GM12801 (cell line): ENCODE measurements at regions not wholly inside any gene's neighbourhood (a gene's known extent, or its start where the extent isn't known, plus 50 kb on each side); places are given as distances from the start of the nearest gene placed in this dataset.

Experiments
- TF ChIP-seq, protein P1 (sequence below): IDR thresholded peaks from one replicate; pipeline ENCODE4 v1.5.1; 2011; ENCODE audit warnings: control low read depth; ENCODE audit not compliant: insufficient read length; ENCODE audit errors: extremely low read depth

DNA sequence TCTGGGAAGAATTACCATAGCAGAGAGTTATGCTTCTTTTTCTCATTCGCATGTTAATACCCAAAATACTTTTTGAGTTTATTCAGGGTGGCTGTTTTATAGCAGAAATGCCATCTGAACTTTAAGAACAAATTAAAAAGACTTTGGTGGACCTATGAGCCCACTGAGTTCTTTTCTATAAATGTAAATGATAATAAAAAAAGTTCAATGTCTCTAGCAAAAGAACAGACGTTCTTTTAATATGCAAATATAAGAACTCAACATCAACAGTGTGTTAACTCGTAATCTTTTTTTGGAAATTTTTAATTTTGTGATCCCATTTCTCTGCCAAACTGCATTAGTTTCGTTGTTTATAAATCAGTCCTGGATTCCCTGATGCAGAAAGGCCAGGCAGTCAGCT, 1283.0 kb upstream of the NUDT12 start:
- TF ChIP-seq, protein P1, sequence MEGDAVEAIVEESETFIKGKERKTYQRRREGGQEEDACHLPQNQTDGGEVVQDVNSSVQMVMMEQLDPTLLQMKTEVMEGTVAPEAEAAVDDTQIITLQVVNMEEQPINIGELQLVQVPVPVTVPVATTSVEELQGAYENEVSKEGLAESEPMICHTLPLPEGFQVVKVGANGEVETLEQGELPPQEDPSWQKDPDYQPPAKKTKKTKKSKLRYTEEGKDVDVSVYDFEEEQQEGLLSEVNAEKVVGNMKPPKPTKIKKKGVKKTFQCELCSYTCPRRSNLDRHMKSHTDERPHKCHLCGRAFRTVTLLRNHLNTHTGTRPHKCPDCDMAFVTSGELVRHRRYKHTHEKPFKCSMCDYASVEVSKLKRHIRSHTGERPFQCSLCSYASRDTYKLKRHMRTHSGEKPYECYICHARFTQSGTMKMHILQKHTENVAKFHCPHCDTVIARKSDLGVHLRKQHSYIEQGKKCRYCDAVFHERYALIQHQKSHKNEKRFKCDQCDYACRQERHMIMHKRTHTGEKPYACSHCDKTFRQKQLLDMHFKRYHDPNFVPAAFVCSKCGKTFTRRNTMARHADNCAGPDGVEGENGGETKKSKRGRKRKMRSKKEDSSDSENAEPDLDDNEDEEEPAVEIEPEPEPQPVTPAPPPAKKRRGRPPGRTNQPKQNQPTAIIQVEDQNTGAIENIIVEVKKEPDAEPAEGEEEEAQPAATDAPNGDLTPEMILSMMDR = no peak

DNA sequence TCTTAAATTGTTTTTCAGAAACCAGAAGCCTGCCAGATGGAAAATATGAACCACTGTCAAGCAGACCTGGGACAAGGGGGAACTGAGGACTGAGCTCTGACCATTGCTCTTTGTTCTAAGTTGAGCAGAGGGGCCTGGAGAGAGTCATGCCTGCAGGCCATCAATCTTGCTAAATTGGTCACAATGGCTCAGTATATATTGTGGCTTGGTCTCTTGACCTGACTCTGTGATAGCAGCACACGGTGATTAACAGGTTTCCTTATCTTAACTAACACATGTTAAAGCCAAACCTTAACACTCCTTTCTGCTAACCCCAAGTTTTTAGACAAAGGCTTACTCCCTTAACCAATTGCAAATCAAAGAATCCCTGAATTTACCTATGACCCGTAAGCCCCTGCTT, 1281.2 kb upstream of the NUDT12 start:
- TF ChIP-seq, protein P1 = no peak

DNA sequence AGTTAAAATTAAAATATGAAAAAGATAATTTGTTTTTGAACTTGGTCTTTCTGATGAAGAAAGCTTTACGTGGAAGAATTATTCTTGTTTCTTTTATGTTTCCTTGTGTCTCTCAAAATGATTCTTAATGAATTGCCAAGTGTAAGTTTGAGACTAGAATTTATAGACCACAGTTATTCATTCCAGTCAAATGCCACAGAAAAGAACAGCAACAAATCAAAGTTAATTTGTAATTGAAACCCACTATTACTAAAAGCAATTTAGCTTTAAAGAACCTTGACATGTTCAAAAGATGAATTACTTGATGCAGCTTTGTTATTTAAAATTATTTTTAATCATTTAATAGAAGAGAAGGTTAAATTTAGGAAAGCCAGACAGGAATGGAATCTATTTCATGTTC, 1277.7 kb upstream of the NUDT12 start:
- TF ChIP-seq, protein P1 = no peak

DNA sequence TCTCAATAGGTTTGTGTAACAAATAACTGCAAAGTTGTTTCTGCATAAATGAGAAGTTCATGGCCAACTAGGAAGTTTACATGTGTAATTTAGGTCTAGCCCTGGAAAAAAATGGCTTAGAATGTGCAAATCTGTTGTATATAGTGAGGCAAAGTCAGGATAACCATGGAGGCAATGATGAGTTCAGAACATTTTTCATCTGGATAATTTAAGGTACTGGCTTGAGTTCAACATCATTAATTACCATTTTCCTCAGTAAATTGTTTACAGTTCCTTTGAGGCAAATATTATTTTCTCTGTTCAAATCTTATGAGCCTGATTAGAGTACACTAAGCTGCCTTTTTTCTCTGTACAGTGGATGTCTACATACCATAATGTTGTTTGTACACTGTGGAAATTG, 1259.0 kb upstream of the NUDT12 start:
- TF ChIP-seq, protein P1 = no peak

DNA sequence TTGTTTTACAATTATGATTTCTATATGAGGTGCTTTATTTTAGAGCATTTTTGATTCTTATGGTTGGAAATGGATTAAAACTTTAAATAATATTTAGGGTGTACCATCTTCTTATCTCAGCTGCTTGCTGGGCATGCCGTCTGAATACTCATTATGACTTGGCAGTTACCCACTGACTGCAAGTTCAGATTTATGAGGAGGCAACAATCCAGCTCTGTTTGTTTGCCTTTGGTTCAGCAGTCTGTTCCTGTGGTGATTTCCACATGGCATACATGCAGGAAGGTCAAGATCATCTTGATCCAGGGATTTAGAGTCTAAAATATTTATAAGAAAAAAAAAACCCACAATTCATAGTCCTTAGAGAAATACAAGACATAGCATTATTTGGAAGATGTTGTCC, 1254.5 kb upstream of the NUDT12 start:
- TF ChIP-seq, protein P1 = no peak

DNA sequence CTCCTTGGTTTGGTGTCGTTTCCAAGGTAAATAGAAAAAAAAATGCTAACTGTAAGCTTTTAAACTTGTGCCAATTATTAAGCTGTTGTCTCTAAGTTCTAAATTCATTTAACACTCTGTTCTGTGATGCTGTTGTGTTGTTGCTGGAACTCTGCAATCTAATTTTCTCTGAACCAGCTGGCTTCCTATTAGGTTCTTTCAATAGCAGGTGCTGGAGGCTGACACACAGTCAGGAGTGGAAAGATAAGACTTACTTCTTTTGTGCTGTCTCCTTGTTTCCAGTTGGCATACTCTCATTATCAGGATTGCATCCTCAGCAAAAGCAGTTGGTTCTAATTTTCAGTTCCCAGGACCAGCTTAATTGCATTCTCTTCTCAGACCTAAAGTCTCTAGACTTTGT, 1252.6 kb upstream of the NUDT12 start:
- TF ChIP-seq, protein P1 = no peak

DNA sequence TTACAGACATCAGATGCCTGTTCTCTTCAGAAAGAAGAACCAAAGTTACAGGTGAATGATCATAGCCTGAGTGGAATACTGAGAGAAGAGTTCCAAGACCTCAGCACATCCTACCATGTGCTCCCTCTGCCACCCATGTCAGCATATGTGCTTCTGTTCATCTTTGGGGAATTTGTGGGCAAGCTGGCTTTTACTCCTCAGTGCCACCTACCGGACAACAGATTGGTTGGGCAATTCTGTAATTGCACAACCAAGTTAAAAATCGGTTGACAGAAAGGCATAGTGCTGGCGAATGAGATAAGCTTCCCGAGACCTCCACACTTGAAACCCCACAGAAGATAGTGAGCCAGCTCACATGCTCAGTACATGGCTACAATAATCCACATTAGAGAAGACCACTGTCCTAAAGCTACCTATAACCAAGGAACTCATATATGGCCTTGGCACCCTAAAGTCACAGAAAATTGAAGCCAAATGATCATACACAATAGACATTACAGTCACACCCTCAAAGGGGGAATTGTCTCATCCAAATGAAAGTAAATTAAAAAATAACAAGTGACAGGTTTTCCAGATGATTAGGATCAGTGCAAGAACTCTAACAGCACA, 1238.0 kb upstream of the NUDT12 start:
- TF ChIP-seq, protein P1 = no peak

DNA sequence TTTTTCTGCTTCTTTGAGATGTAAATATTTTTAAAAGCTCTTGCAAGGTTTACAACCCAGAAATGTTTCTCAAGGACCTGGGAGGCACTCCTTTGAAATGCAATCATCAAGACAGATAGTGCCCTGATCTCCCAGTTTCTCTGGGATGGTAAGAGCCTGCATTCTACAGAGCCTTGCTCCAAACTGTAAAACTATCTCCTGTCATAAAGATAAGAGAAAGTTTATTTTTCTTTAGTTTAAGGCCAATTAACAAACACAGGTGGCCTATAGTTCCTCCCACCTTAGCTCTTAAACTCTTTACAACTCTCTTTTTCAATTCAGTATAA, 1231.1 kb upstream of the NUDT12 start:
- TF ChIP-seq, protein P1 = no peak
